Effector memory CD8-positive, alpha-beta T cell (primary cell): ENCODE measurements at regions not wholly inside any gene's neighbourhood (a gene's known extent, or its start where the extent isn't known, plus 50 kb on each side); places are given as distances from the start of the nearest gene placed in this dataset.

Experiments
- ATAC-seq: fragments of 150-1000 bp; cut with Tn5 transposase; replicated peaks from 2 replicates; pipeline ENCODE4 v1.10.0; 2021; ENCODE audit warnings: mild to moderate bottlenecking, moderate library complexity
- DNase-seq, 3 experiments: peaks; one replicate each; pipeline ENCODE4 v3.0.0; 2021
- H3K27ac Mint-ChIP-seq, 2 donors: one replicate each; pipeline ENCODE4 v1.8.0; 2022; ENCODE audit warnings: mild to moderate bottlenecking in 2 of 2, mixed read lengths in 2 of 2, moderate library complexity in 2 of 2
- H3K27me3 Mint-ChIP-seq, 2 donors: one replicate each; pipeline ENCODE4 v1.8.0; 2022; ENCODE audit warnings: mixed read lengths in 2 of 2
- H3K36me3 Mint-ChIP-seq: one replicate; pipeline ENCODE4 v1.8.0; 2022; ENCODE audit warnings: mild to moderate bottlenecking, moderate library complexity, mixed read lengths; ENCODE audit not compliant: insufficient read depth
- H3K4me1 Mint-ChIP-seq, 2 donors: one replicate each; pipeline ENCODE4 v1.8.0; 2022; ENCODE audit warnings: low read depth in 2 of 2, mixed read lengths in 2 of 2
- H3K4me3 Mint-ChIP-seq, 2 donors: one replicate each; pipeline ENCODE4 v1.8.0; 2022; ENCODE audit warnings: mild to moderate bottlenecking in 2 of 2, mixed read lengths in 2 of 2, moderate library complexity in 2 of 2
- H3K9me3 Mint-ChIP-seq, 2 donors: one replicate each; pipeline ENCODE4 v1.8.0; 2022; ENCODE audit warnings: mixed read lengths in 2 of 2

DNA sequence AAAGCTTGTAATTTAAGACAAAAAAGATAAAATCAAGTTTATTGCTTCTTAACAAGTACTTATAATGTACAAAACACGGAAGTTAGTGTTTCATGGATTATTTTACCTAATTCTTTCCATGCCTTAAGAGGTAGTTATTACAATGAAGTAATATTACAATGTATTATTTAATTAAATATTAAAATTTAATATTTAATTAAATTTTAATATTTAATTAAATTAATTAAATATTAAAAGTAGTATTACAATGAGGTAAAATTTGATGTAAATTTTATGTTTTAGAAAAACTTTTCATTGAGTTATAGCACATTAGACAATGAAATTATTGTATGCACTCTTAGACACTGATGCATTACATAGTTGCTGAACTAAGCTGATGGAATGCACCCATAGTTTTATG is 220.7 kb upstream of the NETO1 start:
- Mint-ChIP-seq H3K4me3 (no peak overlapping the region), H3K9me3 (peaks cover 8 to 17% of the 10 kb centered on the region in 2 donors), H3K27me3 (no peaks in the 10 kb centered on the region), H3K4me1 (no peaks in the 10 kb centered on the region), H3K27ac (no peak overlapping the region), H3K36me3 (no peaks in the 10 kb centered on the region)
- DNase-seq: no peak
- ATAC-seq: no peak

DNA sequence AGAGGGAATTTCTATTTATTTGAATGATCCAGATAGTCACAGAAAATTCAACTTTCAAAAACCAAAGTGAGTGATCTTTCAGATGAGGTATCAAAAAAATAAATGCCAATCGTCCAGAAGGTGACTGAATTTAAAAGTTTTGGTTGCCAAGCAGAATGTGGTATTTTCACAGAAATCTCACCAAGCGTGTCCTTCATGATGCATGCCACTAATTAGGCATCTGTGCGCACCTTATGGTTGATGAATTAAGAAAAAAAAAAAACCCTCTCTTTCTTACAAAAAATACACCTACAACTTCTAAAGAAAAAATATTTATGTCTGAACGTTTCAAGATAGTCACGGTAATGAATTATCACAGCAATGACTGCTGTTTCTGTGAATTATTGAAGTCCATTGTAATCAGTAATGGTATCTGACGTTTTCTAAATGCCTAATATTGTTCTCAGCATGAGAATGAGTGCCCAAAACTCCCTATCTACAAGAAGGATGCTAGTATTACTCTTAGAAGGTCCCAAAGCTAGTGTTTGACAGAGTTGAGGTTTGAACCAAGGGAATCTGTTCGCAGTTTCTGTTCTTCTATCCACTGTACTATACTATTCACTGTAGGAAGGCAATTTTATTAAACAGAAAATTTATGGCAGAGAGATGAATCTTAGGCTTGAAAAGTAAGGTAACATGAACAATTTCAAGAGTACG is 219.6 kb upstream of the NETO1 start:
- H3K27me3 Mint-ChIP-seq: no peaks in the 10 kb centered on the region
- H3K27ac Mint-ChIP-seq: no peak overlapping the region
- ATAC-seq (no peak), DNase-seq (no peak)
- H3K4me1 Mint-ChIP-seq: no peaks in the 10 kb centered on the region
- H3K9me3 Mint-ChIP-seq: peaks cover 8 to 22% of the 10 kb centered on the region in 2 donors
- no peak overlapping the region for H3K4me3 Mint-ChIP-seq
- no peaks in the 10 kb centered on the region for H3K36me3 Mint-ChIP-seq

DNA sequence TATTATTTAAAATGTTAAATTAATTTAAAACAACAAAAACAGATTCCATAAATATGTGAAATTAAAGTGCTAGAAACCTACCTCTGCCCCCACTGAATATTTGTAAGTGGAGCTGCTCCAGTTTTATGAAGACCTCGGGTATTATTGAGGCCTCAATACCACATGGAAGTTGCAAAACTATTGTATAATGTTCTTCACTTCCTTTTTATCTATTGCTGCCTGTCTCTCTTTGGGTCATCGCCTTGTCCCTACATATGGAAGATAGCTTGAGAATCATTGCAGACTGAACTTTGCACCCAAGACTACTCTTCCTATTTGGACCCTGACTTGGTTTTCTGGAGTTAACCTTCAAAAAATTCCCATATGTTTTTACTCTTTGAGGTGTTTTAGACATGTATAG is 212.1 kb upstream of the NETO1 start:
- ATAC-seq (no peak), DNase-seq (no peak)
- H3K27me3 Mint-ChIP-seq: no peaks in the 10 kb centered on the region
- no peak overlapping the region for H3K4me3 Mint-ChIP-seq
- peaks cover 16% of the 10 kb centered on the region in 2 donors for H3K9me3 Mint-ChIP-seq
- H3K4me1 Mint-ChIP-seq: no peaks in the 10 kb centered on the region
- H3K36me3 Mint-ChIP-seq: no peaks in the 10 kb centered on the region
- no peak overlapping the region for H3K27ac Mint-ChIP-seq

GRCh38 chr18:73060666-73061288 is 193.0 kb upstream of the NETO1 start:
- no peak overlapping the region for H3K4me3 Mint-ChIP-seq
- H3K4me1 Mint-ChIP-seq: no peaks in the 10 kb centered on the region
- ATAC-seq: no peak
- no peak overlapping the region for H3K27ac Mint-ChIP-seq
- no peak for DNase-seq
- H3K27me3 Mint-ChIP-seq: no peaks in the 10 kb centered on the region
- H3K36me3 Mint-ChIP-seq: no peaks in the 10 kb centered on the region
- H3K9me3 Mint-ChIP-seq: peaks cover 4 to 8% of the 10 kb centered on the region in 2 donors

DNA sequence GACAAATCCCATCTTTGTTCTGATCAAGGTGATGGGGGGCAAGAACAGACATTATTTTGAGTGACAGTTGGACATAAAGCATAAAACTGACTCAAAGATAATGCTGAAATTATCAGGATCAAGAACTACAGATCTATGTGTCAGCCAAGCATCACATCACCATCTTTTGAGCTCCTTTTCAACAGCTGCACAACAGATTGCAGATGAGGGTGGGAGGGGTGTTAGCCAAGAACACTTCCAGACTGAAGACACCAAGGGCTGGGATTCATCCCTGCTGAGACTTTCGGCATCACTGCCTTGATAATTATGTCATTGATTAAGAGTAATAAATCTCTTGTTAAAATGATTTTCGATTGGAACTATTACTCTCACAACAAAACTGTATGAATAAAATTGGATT is 191.5 kb upstream of the NETO1 start:
- peaks cover 2 to 8% of the 10 kb centered on the region in 2 donors for H3K9me3 Mint-ChIP-seq
- H3K27me3 Mint-ChIP-seq: no peaks in the 10 kb centered on the region
- no peak for ATAC-seq
- no peak overlapping the region for H3K27ac Mint-ChIP-seq
- H3K36me3 Mint-ChIP-seq: no peaks in the 10 kb centered on the region
- no peak overlapping the region for H3K4me3 Mint-ChIP-seq
- H3K4me1 Mint-ChIP-seq: no peaks in the 10 kb centered on the region
- DNase-seq: no peak

DNA sequence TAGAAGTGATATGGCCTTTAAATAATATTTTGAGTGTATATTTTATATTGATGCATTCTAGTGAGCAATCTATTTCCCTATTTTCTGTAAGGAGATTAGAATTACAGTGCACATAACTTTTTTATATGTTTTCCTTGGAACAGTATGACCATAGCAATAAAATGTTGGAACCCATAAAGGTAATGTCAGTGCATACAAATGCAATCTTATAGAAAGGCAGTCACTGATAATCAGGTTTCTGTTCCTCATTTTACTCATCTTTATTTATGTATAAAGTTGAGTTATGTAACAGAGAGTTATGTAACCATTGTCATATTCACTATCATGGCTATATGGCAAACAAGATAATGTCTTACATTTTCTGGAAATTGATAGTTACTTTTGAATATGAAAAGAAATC is 179.9 kb upstream of the NETO1 start:
- Mint-ChIP-seq H3K9me3 (peaks cover 12 to 23% of the 10 kb centered on the region in 2 donors), H3K4me3 (no peak overlapping the region), H3K27ac (no peak overlapping the region), H3K36me3 (no peaks in the 10 kb centered on the region), H3K27me3 (no peaks in the 10 kb centered on the region), H3K4me1 (no peaks in the 10 kb centered on the region)
- ATAC-seq (no peak), DNase-seq (no peak)

DNA sequence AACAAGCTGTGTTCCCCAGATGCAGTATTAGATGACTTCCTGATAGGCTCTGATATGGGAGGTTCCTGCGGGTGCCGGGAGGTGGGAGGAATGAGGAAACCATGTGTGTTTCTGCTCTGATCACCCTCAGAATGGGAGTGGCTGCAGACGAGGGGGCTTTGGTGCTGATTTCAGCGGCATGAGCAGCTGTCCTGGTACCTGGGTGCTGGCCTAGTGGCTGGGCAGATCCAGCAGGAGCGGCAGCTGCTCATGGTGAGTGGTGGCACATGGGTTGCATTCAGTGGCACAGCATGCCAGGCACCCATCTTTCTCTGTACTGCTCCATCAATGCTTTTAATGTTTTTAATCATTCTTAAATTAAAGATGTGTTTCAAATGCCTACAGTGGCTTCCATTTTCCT is 177.2 kb upstream of the NETO1 start:
- Mint-ChIP-seq H3K36me3 (no peaks in the 10 kb centered on the region), H3K27me3 (no peaks in the 10 kb centered on the region), H3K4me3 (no peak overlapping the region), H3K9me3 (peaks cover 10 to 22% of the 10 kb centered on the region in 2 donors), H3K4me1 (no peaks in the 10 kb centered on the region), H3K27ac (no peak overlapping the region)
- ATAC-seq (no peak), DNase-seq (no peak)

- Mint-ChIP-seq H3K4me1 (no peaks in the 10 kb centered on the region), H3K36me3 (no peaks in the 10 kb centered on the region), H3K4me3 (no peak overlapping the region), H3K9me3 (peaks cover 13 to 34% of the 10 kb centered on the region in 2 donors), H3K27ac (no peak overlapping the region), H3K27me3 (no peaks in the 10 kb centered on the region)
- ATAC-seq (no peak), DNase-seq (no peak)
Observed at GRCh38 chr18:73043611-73044010, 175.8 kb upstream of the NETO1 start.

GRCh38 chr18:73043211-73043610 is 175.4 kb upstream of the NETO1 start:
- no peak overlapping the region for H3K27ac Mint-ChIP-seq
- H3K4me3 Mint-ChIP-seq: no peak overlapping the region
- DNase-seq: no peak

GRCh38 chr18:73040247-73040646 is 172.5 kb upstream of the NETO1 start:
- Mint-ChIP-seq H3K4me1 (no peaks in the 10 kb centered on the region), H3K9me3 (peaks cover 6 to 25% of the 10 kb centered on the region in 2 donors), H3K27me3 (no peaks in the 10 kb centered on the region), H3K4me3 (no peak overlapping the region), H3K36me3 (no peaks in the 10 kb centered on the region), H3K27ac (no peak overlapping the region)
- no peak for DNase-seq
- ATAC-seq: no peak

More at GRCh38 chr18:73043211-73043610, 175.4 kb upstream of the NETO1 start:
- Mint-ChIP-seq H3K9me3 (peaks cover 13 to 38% of the 10 kb centered on the region in 2 donors), H3K27me3 (no peaks in the 10 kb centered on the region), H3K36me3 (no peaks in the 10 kb centered on the region), H3K4me1 (no peaks in the 10 kb centered on the region)
- ATAC-seq: no peak

- H3K27me3 Mint-ChIP-seq: no peaks in the 10 kb centered on the region
- no peaks in the 10 kb centered on the region for H3K36me3 Mint-ChIP-seq
- H3K4me1 Mint-ChIP-seq: no peaks in the 10 kb centered on the region
- H3K4me3 Mint-ChIP-seq: no peak overlapping the region
- H3K27ac Mint-ChIP-seq: no peak overlapping the region
- no peak for DNase-seq
- no peak for ATAC-seq
- H3K9me3 Mint-ChIP-seq: peaks cover 6 to 25% of the 10 kb centered on the region in 2 donors
Observed at GRCh38 chr18:73038336-73038735, 170.5 kb upstream of the NETO1 start.

DNA sequence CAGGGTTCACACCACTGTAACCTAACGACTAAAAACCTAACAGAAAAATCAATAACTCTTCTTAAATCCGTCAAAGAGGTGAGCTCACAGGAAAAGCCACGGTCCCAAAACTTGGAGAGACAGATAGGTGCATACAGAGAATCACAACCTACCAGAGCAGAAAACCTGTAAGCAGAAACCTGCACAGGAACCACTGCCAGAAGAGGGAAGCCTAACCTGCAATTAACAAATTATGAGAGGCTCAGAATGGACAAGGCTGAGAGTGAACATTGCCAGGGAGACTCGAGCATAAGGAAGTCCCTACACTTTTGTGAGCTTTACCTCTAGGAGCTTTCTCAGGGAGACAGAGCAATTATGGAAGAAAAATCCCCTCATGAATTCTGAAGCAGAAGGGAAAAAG is 156.2 kb upstream of the NETO1 start:
- H3K4me1 Mint-ChIP-seq: no peaks in the 10 kb centered on the region
- H3K27me3 Mint-ChIP-seq: no peaks in the 10 kb centered on the region
- H3K4me3 Mint-ChIP-seq: no peak overlapping the region
- H3K9me3 Mint-ChIP-seq: peaks cover 6 to 16% of the 10 kb centered on the region in 2 donors
- H3K36me3 Mint-ChIP-seq: no peaks in the 10 kb centered on the region
- no peak for ATAC-seq
- DNase-seq: no peak
- H3K27ac Mint-ChIP-seq: no peak overlapping the region

DNA sequence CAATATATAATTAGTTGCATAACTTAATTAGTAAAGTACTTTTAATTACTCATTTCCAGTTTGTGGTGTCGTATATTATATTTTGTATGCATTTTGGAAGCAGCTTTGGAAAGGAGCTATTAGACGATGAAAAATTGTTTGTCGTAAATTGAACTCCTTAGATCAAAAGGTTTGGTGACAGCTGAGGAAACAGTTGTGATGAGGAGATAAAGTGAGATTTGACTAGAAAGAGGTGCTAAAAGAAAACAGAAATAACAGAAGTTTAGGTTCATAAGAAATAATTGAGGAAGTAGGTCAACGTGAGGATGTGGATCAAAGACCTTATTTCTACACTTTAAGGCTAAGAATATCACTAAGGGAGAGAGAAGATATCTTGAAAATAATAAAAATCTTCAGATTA is 141.9 kb upstream of the NETO1 start:
- Mint-ChIP-seq H3K36me3 (no peaks in the 10 kb centered on the region), H3K4me1 (no peaks in the 10 kb centered on the region), H3K27ac (no peak overlapping the region), H3K27me3 (no peaks in the 10 kb centered on the region), H3K9me3 (peaks cover 12 to 29% of the 10 kb centered on the region in 2 donors), H3K4me3 (no peak overlapping the region)
- ATAC-seq: no peak
- DNase-seq: no peak

- Mint-ChIP-seq H3K36me3 (no peaks in the 10 kb centered on the region), H3K4me1 (no peaks in the 10 kb centered on the region), H3K4me3 (no peak overlapping the region), H3K27ac (no peak overlapping the region), H3K27me3 (no peaks in the 10 kb centered on the region), H3K9me3 (peaks cover 12 to 35% of the 10 kb centered on the region in 2 donors)
- ATAC-seq: no peak
- DNase-seq: no peak
Observed at GRCh38 chr18:73007915-73008308, 140.1 kb upstream of the NETO1 start.
